ENCODE measurements at regions not wholly inside any gene's neighbourhood (a gene's known extent, or its start where the extent isn't known, plus 50 kb on each side); places are given as distances from the start of the nearest gene placed in this dataset.

DNA sequence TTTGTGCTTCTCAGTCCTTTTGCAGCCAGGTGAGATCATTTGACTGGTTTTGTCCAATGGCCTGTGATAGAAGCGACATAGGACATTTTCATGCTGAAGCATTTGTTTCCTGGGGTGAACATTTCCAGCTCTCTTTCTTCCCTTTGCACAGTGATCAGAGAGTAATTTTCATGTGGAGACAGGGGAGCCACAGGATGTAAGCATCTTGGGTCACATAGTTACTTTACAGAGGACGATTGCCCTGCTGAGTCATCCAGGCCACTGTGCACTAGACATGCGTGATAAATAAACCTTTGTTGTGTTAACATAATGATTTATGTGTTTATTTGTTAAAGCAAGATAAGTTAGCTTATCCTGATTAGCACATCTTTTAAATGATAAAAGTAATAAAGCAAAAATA lies 263.5 kb upstream of the CCDC179 start:
- TF ChIP-seq, protein P1, sequence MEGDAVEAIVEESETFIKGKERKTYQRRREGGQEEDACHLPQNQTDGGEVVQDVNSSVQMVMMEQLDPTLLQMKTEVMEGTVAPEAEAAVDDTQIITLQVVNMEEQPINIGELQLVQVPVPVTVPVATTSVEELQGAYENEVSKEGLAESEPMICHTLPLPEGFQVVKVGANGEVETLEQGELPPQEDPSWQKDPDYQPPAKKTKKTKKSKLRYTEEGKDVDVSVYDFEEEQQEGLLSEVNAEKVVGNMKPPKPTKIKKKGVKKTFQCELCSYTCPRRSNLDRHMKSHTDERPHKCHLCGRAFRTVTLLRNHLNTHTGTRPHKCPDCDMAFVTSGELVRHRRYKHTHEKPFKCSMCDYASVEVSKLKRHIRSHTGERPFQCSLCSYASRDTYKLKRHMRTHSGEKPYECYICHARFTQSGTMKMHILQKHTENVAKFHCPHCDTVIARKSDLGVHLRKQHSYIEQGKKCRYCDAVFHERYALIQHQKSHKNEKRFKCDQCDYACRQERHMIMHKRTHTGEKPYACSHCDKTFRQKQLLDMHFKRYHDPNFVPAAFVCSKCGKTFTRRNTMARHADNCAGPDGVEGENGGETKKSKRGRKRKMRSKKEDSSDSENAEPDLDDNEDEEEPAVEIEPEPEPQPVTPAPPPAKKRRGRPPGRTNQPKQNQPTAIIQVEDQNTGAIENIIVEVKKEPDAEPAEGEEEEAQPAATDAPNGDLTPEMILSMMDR (IDR thresholded peaks at IDR 0.05; ENCODE audit: insufficient read depth, low read length): no peak
- DNase-seq (ENCODE audit: low read depth): peak; percentile 6
- H3K4me3 ChIP-seq (ENCODE audit: low read depth, low read length): no peak overlapping the region

DNA sequence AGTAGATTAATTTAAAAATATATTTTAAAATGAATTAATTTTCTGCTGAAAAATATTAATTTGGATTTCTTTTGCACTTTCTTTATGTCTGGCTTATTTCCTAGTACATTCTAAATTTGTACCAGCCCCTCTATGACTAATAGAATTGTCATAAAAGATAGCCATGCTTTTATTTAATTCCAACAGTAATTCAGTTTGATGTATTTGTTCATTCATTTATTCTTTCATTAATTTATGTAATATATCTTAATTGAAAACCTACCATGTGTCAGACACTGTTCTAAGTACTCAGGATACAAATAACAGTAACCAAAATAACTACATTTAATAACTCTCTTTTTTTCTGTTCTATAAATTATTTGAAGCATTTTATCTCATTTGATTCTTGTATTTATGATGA lies 264.0 kb upstream of the CCDC179 start:
- DNase-seq (ENCODE audit: low read depth): no peak
- TF ChIP-seq, protein P1 (IDR thresholded peaks at IDR 0.05; ENCODE audit: insufficient read depth, low read length): no peak
- H3K4me3 ChIP-seq (ENCODE audit: low read depth, low read length): no peak overlapping the region

DNA sequence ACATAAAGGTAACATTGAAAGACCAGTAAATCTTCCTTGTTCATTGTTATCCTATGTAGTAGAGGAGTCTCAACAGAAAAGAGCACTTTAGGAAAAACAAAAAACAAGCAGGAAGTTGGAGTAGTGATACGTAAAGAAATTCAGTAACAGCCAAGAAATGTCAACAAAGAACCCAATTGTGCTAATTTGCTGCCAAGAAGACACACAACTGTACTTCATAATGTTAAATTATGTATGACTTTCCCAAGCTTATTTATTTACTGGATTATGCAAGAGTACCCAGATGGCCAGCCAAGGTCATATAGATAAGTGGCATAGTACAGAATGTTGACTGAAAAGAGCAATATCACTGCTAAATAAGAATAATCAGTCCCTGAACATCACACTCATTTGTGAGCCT lies 264.7 kb upstream of the CCDC179 start:
- no peak for DNase-seq (ENCODE audit: low read depth)
- H3K4me3 ChIP-seq (ENCODE audit: low read depth, low read length): no peak overlapping the region
- TF ChIP-seq, protein P1 (IDR thresholded peaks at IDR 0.05; ENCODE audit: insufficient read depth, low read length): no peak

DNA sequence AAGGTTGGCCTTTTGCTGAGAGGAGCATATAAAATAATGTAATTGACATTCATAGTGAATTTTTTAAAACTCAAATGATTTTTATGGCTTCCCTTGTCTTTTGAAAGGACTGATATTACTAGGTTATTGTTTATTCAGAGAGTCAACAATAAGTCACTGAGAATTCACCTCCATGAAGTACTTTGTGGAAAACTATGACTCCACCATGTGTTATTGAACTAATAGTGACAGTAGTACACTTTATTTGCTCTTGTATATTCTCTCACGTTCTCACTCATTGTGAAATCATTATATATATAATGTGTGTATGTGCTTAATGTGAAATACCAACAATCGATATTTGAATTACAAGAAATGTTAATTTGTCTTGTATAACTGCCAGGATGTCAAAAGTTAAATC lies 267.4 kb upstream of the CCDC179 start:
- no peak overlapping the region for H3K4me3 ChIP-seq (ENCODE audit: low read depth, low read length)
- TF ChIP-seq, protein P1 (IDR thresholded peaks at IDR 0.05; ENCODE audit: insufficient read depth, low read length): no peak
- no peak for DNase-seq (ENCODE audit: low read depth)

DNA sequence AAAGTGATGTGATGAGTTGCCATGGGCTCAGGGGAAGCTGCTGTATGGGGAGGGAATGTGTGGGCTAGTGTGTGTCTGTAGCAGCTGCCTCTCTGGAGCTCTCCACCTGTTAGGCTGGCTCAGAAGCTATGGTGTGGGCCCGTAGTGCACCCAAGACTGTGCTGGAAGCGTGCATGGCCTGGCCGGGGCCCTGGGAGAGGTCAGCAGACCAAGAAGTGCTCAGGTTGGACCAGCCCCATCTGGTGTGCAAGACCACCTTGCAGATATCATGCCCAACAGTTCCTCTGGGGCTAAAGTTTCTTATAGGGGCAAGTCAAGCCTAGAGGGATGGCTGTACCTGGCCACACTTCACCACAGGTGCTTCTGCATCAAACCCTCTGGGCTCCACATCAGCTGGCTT lies 274.4 kb upstream of the CCDC179 start:
- H3K4me3 ChIP-seq (ENCODE audit: low read depth, low read length): no peak overlapping the region
- no peak for DNase-seq (ENCODE audit: low read depth)
- TF ChIP-seq, protein P1 (IDR thresholded peaks at IDR 0.05; ENCODE audit: insufficient read depth, low read length): no peak

DNA sequence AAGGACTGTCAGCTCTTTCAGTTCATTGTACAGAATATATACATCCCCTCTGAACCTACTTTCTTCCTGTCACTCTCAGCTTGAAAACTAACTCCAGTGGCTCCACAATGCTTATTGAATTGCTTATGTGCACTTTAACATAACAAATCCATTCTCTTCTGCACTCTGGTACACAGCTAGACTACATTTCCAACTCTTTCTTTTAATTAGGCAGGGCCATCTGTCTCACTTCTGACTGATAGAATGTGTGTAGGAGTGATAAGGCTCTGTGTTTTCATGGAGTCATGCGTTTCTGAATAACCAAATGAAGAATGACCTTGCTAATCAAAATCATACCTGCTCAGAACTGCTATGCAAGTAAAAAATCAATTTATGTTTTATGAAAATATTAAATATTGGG lies 278.5 kb upstream of the CCDC179 start:
- TF ChIP-seq, protein P1 (IDR thresholded peaks at IDR 0.05; ENCODE audit: insufficient read depth, low read length): no peak

DNA sequence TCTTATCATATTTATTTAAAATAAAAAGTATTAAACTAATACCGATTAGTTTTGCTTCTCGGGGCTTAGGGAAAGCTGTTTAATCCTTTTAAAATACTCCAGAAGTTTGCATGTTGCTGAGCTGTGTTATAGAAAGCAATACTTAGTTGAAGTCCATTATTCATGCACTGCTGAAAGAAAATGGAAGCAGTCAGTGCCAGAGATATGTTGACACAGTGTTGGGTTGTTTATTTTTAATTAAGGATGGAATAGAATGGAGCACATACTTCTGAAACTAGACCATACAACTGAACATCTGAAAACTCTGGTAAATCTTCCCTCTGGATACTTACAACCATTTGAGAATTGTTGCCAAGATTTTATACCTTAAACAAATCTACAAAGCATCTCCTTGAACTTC lies 282.7 kb upstream of the CCDC179 start:
- H3K4me3 ChIP-seq (ENCODE audit: low read depth, low read length): no peak overlapping the region
- TF ChIP-seq, protein P1 (IDR thresholded peaks at IDR 0.05; ENCODE audit: insufficient read depth, low read length): no peak
- no peak for DNase-seq (ENCODE audit: low read depth)

More for the DNA sequence above, 278.5 kb upstream of the CCDC179 start:
- no peak for DNase-seq (ENCODE audit: low read depth)
- no peak overlapping the region for H3K4me3 ChIP-seq (ENCODE audit: low read depth, low read length)

All from fibroblast of the aortic adventitia (primary cell).